Stomach (tissue), 4 donors: ENCODE measurements at regions not wholly inside any gene's neighbourhood (a gene's known extent, or its start where the extent isn't known, plus 50 kb on each side); places are given as distances from the start of the nearest gene placed in this dataset.
"Not testable (repeated sequence)": the region's sequence is repeated elsewhere in the genome, so short reads cannot be mapped to it uniquely, and the experiment has no call there.

Source experiments
- EP300 ChIP-seq: sonication (generic); formaldehyde crosslinking; IDR thresholded peaks from one replicate; pipeline ENCODE4 v1.6.1; 2017; ENCODE audit warnings: antibody characterized with exemption
- POLR2A ChIP-seq, 4 donors: fragments of 450-650 bp; IDR thresholded peaks; one replicate each; pipeline ENCODE4 v1.6.1; 2016; ENCODE audit warnings: antibody characterized with exemption in 4 of 4, control low read depth in 2 of 4, mild to moderate bottlenecking in 1 of 4, moderate library complexity in 1 of 4
- POLR2AphosphoS5 ChIP-seq, 3 donors: sonication (generic); formaldehyde crosslinking; IDR thresholded peaks; one replicate each; pipeline ENCODE4 v1.6.1; 2016; ENCODE audit warnings: antibody characterized with exemption in 3 of 3
- TF ChIP-seq, protein P1 (sequence below), 7 experiments: fragments of 450-650 bp in 4 of 7; fragments of 200-600 bp in 3 of 7; sonication (generic) in 3 of 7; IDR thresholded peaks; one replicate each; pipeline ENCODE4 v1.5.1; 2016 to 2019; ENCODE audit warnings: antibody characterized with exemption in 7 of 7, control low read depth in 2 of 7, mild to moderate bottlenecking in 1 of 7

- TF ChIP-seq, protein P1, sequence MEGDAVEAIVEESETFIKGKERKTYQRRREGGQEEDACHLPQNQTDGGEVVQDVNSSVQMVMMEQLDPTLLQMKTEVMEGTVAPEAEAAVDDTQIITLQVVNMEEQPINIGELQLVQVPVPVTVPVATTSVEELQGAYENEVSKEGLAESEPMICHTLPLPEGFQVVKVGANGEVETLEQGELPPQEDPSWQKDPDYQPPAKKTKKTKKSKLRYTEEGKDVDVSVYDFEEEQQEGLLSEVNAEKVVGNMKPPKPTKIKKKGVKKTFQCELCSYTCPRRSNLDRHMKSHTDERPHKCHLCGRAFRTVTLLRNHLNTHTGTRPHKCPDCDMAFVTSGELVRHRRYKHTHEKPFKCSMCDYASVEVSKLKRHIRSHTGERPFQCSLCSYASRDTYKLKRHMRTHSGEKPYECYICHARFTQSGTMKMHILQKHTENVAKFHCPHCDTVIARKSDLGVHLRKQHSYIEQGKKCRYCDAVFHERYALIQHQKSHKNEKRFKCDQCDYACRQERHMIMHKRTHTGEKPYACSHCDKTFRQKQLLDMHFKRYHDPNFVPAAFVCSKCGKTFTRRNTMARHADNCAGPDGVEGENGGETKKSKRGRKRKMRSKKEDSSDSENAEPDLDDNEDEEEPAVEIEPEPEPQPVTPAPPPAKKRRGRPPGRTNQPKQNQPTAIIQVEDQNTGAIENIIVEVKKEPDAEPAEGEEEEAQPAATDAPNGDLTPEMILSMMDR (IDR thresholded peaks at IDR 0.05): not testable (repeated sequence)
- TF ChIP-seq POLR2A (IDR thresholded peaks at IDR 0.05); POLR2AphosphoS5 (IDR thresholded peaks at IDR 0.05); EP300: not testable (repeated sequence)
Observed at GRCh38 chr4:111337186-111337876, 714.5 kb upstream of the PITX2 start.
